HG03135 (cell line): ENCODE measurements at regions not wholly inside any gene's neighbourhood (a gene's known extent, or its start where the extent isn't known, plus 50 kb on each side); places are given as distances from the start of the nearest gene placed in this dataset.

Experiments used
- ATAC-seq: cut with Tn5 transposase; IDR thresholded peaks from one replicate; pipeline ENCODE4 v1.9.1; 2021; ENCODE audit warnings: mild to moderate bottlenecking, moderate library complexity; ENCODE audit not compliant: unreplicated experiment

GRCh38 chr18:22667156-22667555, 249.4 kb upstream of the CTAGE1 start:
- ATAC-seq: no peak

- ATAC-seq: no peak
Observed at GRCh38 chr18:22667616-22668422, 250.1 kb upstream of the CTAGE1 start.

DNA sequence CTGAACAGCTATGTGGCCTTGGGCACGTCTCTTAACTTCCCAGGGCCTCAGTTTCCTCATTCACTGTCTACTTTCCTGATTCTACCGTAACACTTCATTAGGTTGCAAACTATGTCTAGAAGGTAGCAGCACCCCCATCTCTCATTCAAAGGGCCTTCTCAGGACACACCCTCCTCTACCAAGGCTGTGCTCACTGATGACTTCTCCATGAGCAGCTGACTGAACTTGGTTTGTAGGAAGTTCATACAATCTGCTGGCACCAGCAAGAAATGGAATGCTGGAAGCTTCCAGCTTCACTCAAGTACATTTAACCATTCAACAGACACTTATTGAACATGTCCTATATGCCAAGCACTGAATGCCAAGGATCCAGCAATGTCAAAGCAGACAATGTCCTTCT, 250.8 kb upstream of the CTAGE1 start:
- no peak for ATAC-seq

DNA sequence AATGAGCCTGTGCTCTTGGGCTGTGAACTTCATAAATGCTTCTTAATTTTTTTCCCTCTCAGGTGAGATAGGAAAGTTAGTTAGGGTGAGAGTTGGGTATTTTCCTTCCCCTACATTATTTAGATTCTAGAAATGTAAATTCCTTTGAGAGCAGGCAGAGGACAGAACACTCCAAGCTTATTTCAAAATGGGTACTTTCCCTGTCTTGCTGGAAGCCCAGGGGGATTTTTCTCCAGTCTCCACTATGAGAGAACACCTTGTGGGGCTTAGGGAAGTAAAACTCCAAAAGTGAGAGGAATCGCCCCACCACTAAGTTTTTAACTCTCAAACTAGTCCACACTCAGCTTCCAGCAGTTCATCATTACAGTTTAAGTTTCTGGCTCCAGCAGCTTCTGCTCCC, 253.2 kb upstream of the CTAGE1 start:
- ATAC-seq: no peak

DNA sequence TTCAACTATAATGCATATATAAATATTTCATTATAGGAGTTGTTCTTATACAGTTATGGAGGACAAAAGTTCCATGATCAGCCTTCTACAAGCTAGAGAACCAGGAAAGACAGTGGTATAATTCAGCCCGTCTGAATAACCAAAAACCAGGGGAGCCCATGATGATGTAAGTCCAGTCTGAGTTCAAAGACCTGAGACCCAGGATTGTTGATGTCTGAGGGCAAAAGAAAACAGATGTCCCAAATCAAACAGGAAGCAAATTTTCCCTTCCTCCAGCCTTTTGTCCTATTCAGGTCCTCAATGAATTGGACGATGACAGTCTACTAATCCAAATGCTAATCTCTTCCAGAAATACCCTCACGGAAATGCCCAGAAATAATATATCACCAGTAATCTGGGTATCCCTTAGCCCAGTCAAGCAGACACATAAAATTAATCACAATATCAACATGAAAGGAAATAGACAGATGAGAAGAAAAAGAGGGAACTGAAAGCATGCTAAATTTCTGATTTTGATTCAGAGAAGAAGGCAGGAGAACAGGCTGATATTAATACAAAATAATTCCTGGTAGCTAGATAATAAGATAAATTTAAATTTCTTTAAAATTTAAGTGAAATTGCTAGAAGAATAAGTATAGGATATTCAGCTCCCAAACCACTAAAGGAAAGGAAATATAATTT, 255.6 kb upstream of the CTAGE1 start:
- no peak for ATAC-seq

GRCh38 chr18:22674272-22674671, 256.6 kb upstream of the CTAGE1 start:
- no peak for ATAC-seq

- ATAC-seq: no peak
Observed at GRCh38 chr18:22675006-22675405, 257.3 kb upstream of the CTAGE1 start.

DNA sequence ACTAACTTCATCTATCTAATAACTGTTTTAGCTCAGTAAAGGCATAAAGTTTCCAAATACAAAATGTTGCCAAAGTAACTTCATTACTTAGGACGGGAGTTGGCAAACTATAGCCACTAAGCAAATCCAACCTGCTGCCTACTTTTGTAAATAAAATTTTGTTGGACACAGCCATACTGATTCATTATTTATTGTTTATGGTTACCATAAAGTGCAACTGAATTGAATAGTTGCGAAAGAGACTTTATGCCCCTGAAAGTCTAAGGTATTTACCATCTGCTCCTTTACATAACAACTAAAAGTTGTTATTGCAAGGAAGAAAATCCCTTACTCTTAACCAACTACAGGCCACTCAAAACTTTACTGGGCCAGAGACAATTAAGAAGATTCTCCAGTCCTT, 256.7 kb upstream of the RBBP8 start:
- no peak for ATAC-seq

GRCh38 chr18:22678486-22678885, 254.6 kb upstream of the RBBP8 start:
- no peak for ATAC-seq

- no peak for ATAC-seq
Observed at GRCh38 chr18:22680944-22681343, 252.2 kb upstream of the RBBP8 start.

- ATAC-seq: no peak
Observed at GRCh38 chr18:22681908-22682307, 251.2 kb upstream of the RBBP8 start.

GRCh38 chr18:22682720-22683119, 250.4 kb upstream of the RBBP8 start:
- no peak for ATAC-seq

DNA sequence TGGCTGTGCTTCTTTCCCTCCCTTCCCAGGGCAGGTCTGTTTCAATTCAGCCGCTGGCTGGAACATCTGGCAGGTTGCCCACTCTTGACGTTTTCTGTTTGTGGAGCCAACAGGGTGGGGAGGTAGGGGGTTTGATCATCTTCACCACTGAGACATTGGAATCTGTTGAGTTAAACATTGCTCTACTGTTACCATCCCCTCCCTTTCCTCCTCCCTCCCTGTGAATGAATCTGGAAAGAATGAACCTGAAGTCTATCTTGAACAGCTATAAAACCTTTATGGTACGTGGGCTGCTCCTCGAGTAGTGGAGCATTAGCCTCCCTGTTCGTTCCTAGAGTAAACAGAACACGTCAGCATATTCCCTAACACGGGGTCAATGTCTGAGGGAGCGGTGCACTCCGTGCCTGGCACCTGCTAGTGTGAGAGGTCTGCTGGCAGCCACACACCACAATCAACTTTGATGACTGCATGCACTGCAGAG, 249.9 kb upstream of the RBBP8 start:
- no peak for ATAC-seq

DNA sequence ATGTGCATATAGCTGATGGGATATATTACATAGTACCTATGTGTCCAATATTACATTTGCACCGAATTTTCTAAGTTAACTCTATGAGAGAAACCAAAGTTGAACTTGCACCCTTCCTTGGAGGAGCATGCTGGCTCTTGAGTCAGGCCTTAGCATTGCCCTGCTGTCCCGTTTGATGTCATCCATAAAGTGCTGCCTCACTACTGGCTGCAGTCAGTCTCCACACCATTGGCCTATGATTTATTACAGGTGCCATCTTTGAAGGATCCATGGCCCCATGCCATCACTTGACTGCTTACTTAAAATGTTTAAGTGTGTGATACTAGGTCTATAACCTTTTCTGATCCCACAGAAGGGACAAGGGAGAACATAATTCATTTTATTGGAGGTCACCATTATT, 249.3 kb upstream of the RBBP8 start:
- ATAC-seq: no peak

GRCh38 chr18:22684268-22684667, 248.9 kb upstream of the RBBP8 start:
- ATAC-seq: no peak

GRCh38 chr18:22685788-22686187, 247.3 kb upstream of the RBBP8 start:
- ATAC-seq: no peak

- ATAC-seq: no peak
Observed at GRCh38 chr18:22687892-22688680, 245.0 kb upstream of the RBBP8 start.

DNA sequence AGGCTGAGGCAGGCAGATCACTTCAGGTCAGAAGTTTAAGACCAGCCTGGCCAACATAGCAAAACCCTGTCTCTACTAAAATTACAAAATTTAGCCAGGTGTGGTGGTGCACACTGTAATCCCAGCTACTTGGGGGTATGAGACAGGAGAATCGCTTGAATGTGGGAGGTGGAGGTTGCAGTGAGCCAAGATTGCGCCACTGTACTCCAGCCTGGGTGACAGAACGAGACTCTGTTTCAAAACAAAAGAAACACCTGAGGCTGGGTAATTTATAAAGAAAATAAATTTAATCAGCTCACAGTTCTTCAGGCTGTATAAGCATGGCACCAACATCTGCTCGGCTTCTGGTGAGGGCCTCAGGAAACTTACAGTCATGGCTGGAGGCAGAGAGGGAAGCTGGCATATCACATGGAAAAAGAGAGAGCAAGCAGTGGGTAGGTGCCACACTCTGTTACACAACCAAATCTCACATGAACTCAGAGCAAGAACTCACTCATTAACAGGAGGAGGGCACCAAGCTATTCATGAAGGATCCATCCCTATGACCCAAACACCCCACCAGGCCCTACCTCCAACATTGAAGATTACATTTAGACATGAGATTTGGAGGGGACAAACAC, 244.1 kb upstream of the RBBP8 start:
- ATAC-seq: no peak

DNA sequence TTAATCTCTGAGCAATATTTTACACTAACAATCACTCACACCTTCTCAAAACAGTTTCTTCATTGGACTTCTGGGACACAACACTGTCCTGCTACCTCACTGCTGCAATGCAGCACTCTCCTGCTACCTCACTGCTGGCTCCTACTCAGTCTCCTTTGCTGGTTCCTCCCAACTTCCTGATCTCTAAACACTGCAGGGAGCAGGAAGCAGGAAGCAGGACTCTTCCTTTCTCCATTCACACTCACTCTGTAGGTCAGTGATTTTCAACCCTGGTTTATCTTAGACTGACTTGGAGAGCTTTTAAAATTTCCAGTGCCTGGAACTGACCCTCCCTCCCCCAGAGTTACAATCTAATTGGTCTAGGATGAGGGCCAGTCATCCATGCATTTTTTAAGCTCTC, 243.4 kb upstream of the RBBP8 start:
- ATAC-seq: no peak

- no peak for ATAC-seq
Observed at GRCh38 chr18:22690556-22690955, 242.6 kb upstream of the RBBP8 start.
